ENCODE measurements at regions not wholly inside any gene's neighbourhood (a gene's known extent, or its start where the extent isn't known, plus 50 kb on each side); places are given as distances from the start of the nearest gene placed in this dataset.

- TF ChIP-seq, protein P1, sequence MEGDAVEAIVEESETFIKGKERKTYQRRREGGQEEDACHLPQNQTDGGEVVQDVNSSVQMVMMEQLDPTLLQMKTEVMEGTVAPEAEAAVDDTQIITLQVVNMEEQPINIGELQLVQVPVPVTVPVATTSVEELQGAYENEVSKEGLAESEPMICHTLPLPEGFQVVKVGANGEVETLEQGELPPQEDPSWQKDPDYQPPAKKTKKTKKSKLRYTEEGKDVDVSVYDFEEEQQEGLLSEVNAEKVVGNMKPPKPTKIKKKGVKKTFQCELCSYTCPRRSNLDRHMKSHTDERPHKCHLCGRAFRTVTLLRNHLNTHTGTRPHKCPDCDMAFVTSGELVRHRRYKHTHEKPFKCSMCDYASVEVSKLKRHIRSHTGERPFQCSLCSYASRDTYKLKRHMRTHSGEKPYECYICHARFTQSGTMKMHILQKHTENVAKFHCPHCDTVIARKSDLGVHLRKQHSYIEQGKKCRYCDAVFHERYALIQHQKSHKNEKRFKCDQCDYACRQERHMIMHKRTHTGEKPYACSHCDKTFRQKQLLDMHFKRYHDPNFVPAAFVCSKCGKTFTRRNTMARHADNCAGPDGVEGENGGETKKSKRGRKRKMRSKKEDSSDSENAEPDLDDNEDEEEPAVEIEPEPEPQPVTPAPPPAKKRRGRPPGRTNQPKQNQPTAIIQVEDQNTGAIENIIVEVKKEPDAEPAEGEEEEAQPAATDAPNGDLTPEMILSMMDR (IDR thresholded peaks at IDR 0.05): no peak
- TF ChIP-seq POLR2A (IDR thresholded peaks at IDR 0.05): no peak
Measured at GRCh38 chr2:137873536-137874244, 90.6 kb upstream of the HNMT start.
